ENCODE measurements at regions not wholly inside any gene's neighbourhood (a gene's known extent, or its start where the extent isn't known, plus 50 kb on each side); places are given as distances from the start of the nearest gene placed in this dataset.
"Not testable (repeated sequence)": the region's sequence is repeated elsewhere in the genome, so short reads cannot be mapped to it uniquely, and the experiment has no call there.

DNA sequence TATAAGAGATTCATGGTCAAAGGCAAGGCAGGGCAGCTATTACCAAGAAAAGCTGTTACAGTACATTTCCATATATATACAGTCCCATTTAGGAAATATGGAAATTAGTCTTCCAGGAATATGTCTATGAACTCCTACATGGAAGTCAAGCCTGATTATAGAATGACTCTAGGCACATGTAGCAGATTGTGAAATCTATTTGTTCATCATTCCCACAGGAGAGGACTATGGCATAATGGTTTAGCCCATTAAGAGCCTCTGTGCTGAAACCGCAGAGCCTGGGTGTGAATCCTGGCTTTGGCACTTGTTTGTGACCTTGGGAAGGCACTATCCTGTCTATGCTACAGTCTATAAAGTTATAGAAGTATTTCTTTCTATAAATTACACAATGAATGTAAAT is 764.8 kb downstream of the RAPGEF2 start:
- no peaks in the 10 kb centered on the region for H3K4me1 Mint-ChIP-seq (ENCODE audit: low read depth, unreplicated experiment)
- intact Hi-C loops (cut with micrococcal nuclease; ENCODE audit: unreplicated experiment), result loop anchor here (10.0 kb wide), 1 partner anchor 383 kb away; no protein-coding TSS in a partner anchor
- H3K9me3 Mint-ChIP-seq (ENCODE audit: unreplicated experiment), result no peaks in the 10 kb centered on the region
- H3K36me3 Mint-ChIP-seq (ENCODE audit: insufficient read depth, unreplicated experiment), result no peaks in the 10 kb centered on the region
- no peak overlapping the region for H3K27ac Mint-ChIP-seq (ENCODE audit: unreplicated experiment)
- no peak overlapping the region for H3K4me3 Mint-ChIP-seq (ENCODE audit: unreplicated experiment)
- TF ChIP-seq, protein P1, sequence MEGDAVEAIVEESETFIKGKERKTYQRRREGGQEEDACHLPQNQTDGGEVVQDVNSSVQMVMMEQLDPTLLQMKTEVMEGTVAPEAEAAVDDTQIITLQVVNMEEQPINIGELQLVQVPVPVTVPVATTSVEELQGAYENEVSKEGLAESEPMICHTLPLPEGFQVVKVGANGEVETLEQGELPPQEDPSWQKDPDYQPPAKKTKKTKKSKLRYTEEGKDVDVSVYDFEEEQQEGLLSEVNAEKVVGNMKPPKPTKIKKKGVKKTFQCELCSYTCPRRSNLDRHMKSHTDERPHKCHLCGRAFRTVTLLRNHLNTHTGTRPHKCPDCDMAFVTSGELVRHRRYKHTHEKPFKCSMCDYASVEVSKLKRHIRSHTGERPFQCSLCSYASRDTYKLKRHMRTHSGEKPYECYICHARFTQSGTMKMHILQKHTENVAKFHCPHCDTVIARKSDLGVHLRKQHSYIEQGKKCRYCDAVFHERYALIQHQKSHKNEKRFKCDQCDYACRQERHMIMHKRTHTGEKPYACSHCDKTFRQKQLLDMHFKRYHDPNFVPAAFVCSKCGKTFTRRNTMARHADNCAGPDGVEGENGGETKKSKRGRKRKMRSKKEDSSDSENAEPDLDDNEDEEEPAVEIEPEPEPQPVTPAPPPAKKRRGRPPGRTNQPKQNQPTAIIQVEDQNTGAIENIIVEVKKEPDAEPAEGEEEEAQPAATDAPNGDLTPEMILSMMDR (IDR thresholded peaks at IDR 0.05; ENCODE audit: insufficient read depth in 1 of 2, low read depth in 1 of 2, low read length in 1 of 2, severe bottlenecking in 1 of 2, unreplicated experiment in 1 of 2), result no peak
- BruUV-seq (replicated peaks), result no TSS peak
- H3K4me1 ChIP-seq, result no peaks in the 10 kb centered on the region
- H3K4me3 ChIP-seq (ENCODE audit: low read depth, low read length), result no peak overlapping the region
- ChIA-PET CTCF (no interaction called here), POLR2A (no interaction called here)
- no peaks in the 10 kb centered on the region for H3K36me3 ChIP-seq (ENCODE audit: control insufficient read depth, insufficient read depth, low read length)
- DNase-seq, result no peak
- no peaks in the 10 kb centered on the region for H3K9me3 ChIP-seq
- H3K27me3 Mint-ChIP-seq (ENCODE audit: insufficient read depth, unreplicated experiment), result no peaks in the 10 kb centered on the region
- no peaks in the 10 kb centered on the region for H3K27me3 ChIP-seq (replicated peaks; ENCODE audit: control insufficient read depth, insufficient read depth, low read length)

DNA sequence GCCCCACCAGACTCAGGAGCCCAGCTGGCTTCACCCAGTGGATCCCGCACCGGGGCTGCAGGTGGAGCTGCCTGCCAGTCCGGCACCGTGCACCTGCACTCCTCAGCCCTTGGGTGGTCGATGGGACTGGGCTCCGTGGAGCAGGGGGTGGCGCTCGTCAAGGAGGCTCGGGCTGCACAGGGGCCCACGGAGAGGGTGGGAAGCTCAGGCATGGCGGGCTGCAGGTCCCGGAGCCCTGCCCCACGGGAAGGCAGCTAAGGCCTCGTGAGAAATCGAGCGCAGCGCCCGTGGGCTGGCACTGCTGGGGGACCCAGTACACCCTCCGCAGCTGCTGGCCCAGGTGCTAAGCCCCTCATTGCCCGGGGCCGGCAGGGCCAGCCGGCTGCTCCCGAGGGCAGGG is 766.1 kb downstream of the RAPGEF2 start:
- H3K27ac Mint-ChIP-seq (ENCODE audit: unreplicated experiment); POLR2A ChIA-PET; H3K9me3 Mint-ChIP-seq (ENCODE audit: unreplicated experiment); H3K4me1 ChIP-seq; H3K27me3 Mint-ChIP-seq (ENCODE audit: insufficient read depth, unreplicated experiment); H3K36me3 ChIP-seq (ENCODE audit: control insufficient read depth, insufficient read depth, low read length); H3K36me3 Mint-ChIP-seq (ENCODE audit: insufficient read depth, unreplicated experiment); BruUV-seq (replicated peaks); H3K4me3 ChIP-seq (ENCODE audit: low read depth, low read length); H3K4me3 Mint-ChIP-seq (ENCODE audit: unreplicated experiment); DNase-seq; CTCF ChIA-PET; H3K27me3 ChIP-seq (replicated peaks; ENCODE audit: control insufficient read depth, insufficient read depth, low read length); H3K4me1 Mint-ChIP-seq (ENCODE audit: low read depth, unreplicated experiment); H3K9me3 ChIP-seq: not testable (repeated sequence)
- intact Hi-C loops (cut with micrococcal nuclease; ENCODE audit: unreplicated experiment), result loop anchor here (10.0 kb wide), 1 partner anchor 384 kb away; no protein-coding TSS in a partner anchor

DNA sequence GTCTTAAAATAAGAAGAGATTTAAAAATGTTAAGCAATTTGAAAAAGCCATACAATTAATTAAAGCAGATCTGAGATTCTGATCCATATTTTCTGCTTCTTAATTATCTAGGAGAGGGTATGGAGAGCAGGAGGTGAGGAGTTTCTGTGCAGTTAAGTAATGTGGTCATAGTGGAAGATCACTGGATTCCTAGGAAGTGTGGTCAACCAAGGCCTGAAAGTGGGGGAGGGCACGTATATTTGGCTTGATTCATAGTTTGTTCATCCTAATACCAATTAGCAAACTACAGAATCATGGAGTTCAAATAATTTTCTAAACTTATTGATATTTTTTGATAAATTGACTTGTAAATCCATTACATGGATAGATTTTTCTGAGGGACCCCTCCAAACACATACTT is 768.3 kb downstream of the RAPGEF2 start:
- Histone ChIP-seq H3K27me3 (replicated peaks; ENCODE audit: control insufficient read depth, insufficient read depth, low read length) (no peaks in the 10 kb centered on the region), H3K9me3 (no peaks in the 10 kb centered on the region), H3K4me3 (ENCODE audit: low read depth, low read length) (no peak overlapping the region), H3K4me1 (no peaks in the 10 kb centered on the region), H3K36me3 (ENCODE audit: control insufficient read depth, insufficient read depth, low read length) (no peaks in the 10 kb centered on the region)
- POLR2A ChIA-PET, result no interaction called here
- intact Hi-C loops (cut with micrococcal nuclease; ENCODE audit: unreplicated experiment), result no loop called here
- Mint-ChIP-seq H3K9me3 (ENCODE audit: unreplicated experiment) (no peaks in the 10 kb centered on the region), H3K4me3 (ENCODE audit: unreplicated experiment) (no peak overlapping the region), H3K36me3 (ENCODE audit: insufficient read depth, unreplicated experiment) (no peaks in the 10 kb centered on the region), H3K4me1 (ENCODE audit: low read depth, unreplicated experiment) (no peaks in the 10 kb centered on the region), H3K27me3 (ENCODE audit: insufficient read depth, unreplicated experiment) (no peaks in the 10 kb centered on the region), H3K27ac (ENCODE audit: unreplicated experiment) (no peak overlapping the region)
- CTCF ChIA-PET, result no interaction called here
- TF ChIP-seq, protein P1 (IDR thresholded peaks at IDR 0.05; ENCODE audit: insufficient read depth in 1 of 2, low read depth in 1 of 2, low read length in 1 of 2, severe bottlenecking in 1 of 2, unreplicated experiment in 1 of 2), result no peak
- BruUV-seq (replicated peaks), result no TSS peak
- no peak for DNase-seq

DNA sequence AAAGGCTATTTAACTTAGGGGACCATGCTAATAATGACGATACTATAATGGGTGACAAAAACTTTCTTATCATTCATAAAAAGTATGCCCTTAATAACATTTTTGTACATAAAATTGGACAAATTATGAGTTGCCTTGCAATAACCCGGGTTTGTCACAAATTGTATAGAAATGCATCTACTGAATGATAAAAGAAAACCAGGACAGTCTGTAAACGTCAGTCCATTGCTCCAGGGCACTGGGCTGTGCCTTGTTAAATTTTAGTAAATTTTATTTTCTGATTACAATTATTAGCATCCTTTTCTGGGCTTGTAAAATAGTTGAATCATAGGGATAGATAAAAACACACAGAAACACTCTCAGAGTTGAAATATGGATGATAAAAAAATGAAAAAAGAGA is 778.3 kb downstream of the RAPGEF2 start:
- intact Hi-C loops (cut with micrococcal nuclease; ENCODE audit: unreplicated experiment), result no loop called here
- no peaks in the 10 kb centered on the region for H3K9me3 Mint-ChIP-seq (ENCODE audit: unreplicated experiment)
- TF ChIP-seq, protein P1 (IDR thresholded peaks at IDR 0.05; ENCODE audit: insufficient read depth in 1 of 2, low read depth in 1 of 2, low read length in 1 of 2, severe bottlenecking in 1 of 2, unreplicated experiment in 1 of 2), result no peak

More for the DNA sequence above, 778.3 kb downstream of the RAPGEF2 start:
- Histone ChIP-seq H3K36me3 (ENCODE audit: control insufficient read depth, insufficient read depth, low read length) (no peaks in the 10 kb centered on the region), H3K4me1 (no peaks in the 10 kb centered on the region), H3K4me3 (ENCODE audit: low read depth, low read length) (no peak overlapping the region), H3K27me3 (replicated peaks; ENCODE audit: control insufficient read depth, insufficient read depth, low read length) (no peaks in the 10 kb centered on the region), H3K9me3 (no peaks in the 10 kb centered on the region)
- DNase-seq, result no peak
- no TSS peak for BruUV-seq (replicated peaks)
- no peaks in the 10 kb centered on the region for H3K27me3 Mint-ChIP-seq (ENCODE audit: insufficient read depth, unreplicated experiment)
- no peak overlapping the region for H3K27ac Mint-ChIP-seq (ENCODE audit: unreplicated experiment)
- CTCF ChIA-PET, result no interaction called here
- peaks cover 7% of the 10 kb centered on the region for H3K4me1 Mint-ChIP-seq (ENCODE audit: low read depth, unreplicated experiment)
- H3K36me3 Mint-ChIP-seq (ENCODE audit: insufficient read depth, unreplicated experiment), result no peaks in the 10 kb centered on the region
- H3K4me3 Mint-ChIP-seq (ENCODE audit: unreplicated experiment), result no peak overlapping the region
- POLR2A ChIA-PET, result no interaction called here

All from Caco-2 (cell line).